Astrocyte of the cerebellum (primary cell): ENCODE measurements at regions not wholly inside any gene's neighbourhood (a gene's known extent, or its start where the extent isn't known, plus 50 kb on each side); places are given as distances from the start of the nearest gene placed in this dataset.

Experiments used
- DNase-seq: peaks from one replicate; pipeline ENCODE4 v3.0.0-alpha.2; 2011; ENCODE audit warnings: low read depth
- H3K4me3 ChIP-seq: 2 replicates; pipeline ENCODE4 v1.5.1; 2011; ENCODE audit warnings: mild to moderate bottlenecking, low read depth, low read length, moderate library complexity
- in situ Hi-C: cut with HindIII; loops from 2 replicates; pipeline ENCODE4 v1.10.0; 2017; ENCODE audit warnings: low sequenced_read_pairs
- TF ChIP-seq, protein P1 (sequence below): IDR thresholded peaks from 2 replicates; pipeline ENCODE4 v1.5.1; 2012; ENCODE audit warnings: low read length, low read depth, moderate library complexity, mild to moderate bottlenecking; ENCODE audit errors: missing control alignments

- in situ Hi-C loops: no loop called here
- no peak for DNase-seq
- TF ChIP-seq, protein P1, sequence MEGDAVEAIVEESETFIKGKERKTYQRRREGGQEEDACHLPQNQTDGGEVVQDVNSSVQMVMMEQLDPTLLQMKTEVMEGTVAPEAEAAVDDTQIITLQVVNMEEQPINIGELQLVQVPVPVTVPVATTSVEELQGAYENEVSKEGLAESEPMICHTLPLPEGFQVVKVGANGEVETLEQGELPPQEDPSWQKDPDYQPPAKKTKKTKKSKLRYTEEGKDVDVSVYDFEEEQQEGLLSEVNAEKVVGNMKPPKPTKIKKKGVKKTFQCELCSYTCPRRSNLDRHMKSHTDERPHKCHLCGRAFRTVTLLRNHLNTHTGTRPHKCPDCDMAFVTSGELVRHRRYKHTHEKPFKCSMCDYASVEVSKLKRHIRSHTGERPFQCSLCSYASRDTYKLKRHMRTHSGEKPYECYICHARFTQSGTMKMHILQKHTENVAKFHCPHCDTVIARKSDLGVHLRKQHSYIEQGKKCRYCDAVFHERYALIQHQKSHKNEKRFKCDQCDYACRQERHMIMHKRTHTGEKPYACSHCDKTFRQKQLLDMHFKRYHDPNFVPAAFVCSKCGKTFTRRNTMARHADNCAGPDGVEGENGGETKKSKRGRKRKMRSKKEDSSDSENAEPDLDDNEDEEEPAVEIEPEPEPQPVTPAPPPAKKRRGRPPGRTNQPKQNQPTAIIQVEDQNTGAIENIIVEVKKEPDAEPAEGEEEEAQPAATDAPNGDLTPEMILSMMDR: no peak
- no peak overlapping the region for H3K4me3 ChIP-seq
These were observed 1852.1 kb upstream of the PIK3C3 start for GRCh38 chr18:40102903-40103302.

DNA sequence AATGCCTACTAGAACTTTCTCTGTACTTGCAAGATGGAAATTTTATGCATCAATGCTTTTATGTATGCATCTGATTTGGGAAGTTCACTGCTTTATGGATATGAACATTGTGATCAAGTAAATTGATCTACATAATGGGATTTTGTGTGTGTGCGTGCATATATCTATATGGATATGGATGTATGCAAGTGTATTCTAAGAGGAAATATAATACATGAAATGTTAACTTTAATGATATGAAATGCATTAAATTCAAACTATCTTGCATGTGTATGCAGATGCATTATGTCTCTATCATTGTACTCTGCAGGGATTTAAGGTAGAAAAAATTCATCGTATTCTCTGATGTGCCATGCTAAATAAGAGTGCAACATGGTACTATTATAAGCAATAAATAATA, 1855.4 kb upstream of the PIK3C3 start:
- TF ChIP-seq, protein P1: no peak
- no peak for DNase-seq
- in situ Hi-C loops: no loop called here
- H3K4me3 ChIP-seq: no peak overlapping the region

GRCh38 chr18:40096675-40097074, 1858.4 kb upstream of the PIK3C3 start:
- DNase-seq: no peak
- TF ChIP-seq, protein P1: no peak
- H3K4me3 ChIP-seq: no peak overlapping the region
- in situ Hi-C loops: no loop called here

DNA sequence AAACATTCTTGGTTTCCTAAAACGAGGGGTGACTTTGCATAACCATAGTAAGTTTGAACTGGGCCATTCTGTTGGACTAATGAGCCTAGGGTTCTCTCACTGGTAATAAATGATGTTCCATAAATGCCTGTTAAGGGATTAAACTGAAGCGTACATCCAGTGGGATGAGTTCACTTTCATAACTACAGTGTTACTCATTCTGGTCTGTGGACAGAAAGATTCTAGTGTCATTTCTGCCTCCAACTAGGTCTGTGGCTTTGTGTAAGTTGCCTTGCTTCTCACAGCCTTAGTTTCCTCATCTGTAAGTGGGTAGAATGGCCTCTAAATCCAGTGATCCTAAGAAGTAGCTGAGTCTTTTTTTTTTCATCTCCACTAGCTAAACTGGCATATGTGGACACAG, 1860.6 kb upstream of the PIK3C3 start:
- no peak overlapping the region for H3K4me3 ChIP-seq
- in situ Hi-C loops: no loop called here
- TF ChIP-seq, protein P1: no peak
- no peak for DNase-seq

GRCh38 chr18:40088130-40088529, 1866.9 kb upstream of the PIK3C3 start:
- DNase-seq: no peak
- in situ Hi-C loops: no loop called here
- TF ChIP-seq, protein P1: no peak
- H3K4me3 ChIP-seq: no peak overlapping the region

GRCh38 chr18:40079786-40080185, 1875.2 kb upstream of the PIK3C3 start:
- in situ Hi-C loops: no loop called here
- H3K4me3 ChIP-seq: no peak overlapping the region
- DNase-seq: no peak
- TF ChIP-seq, protein P1: no peak

DNA sequence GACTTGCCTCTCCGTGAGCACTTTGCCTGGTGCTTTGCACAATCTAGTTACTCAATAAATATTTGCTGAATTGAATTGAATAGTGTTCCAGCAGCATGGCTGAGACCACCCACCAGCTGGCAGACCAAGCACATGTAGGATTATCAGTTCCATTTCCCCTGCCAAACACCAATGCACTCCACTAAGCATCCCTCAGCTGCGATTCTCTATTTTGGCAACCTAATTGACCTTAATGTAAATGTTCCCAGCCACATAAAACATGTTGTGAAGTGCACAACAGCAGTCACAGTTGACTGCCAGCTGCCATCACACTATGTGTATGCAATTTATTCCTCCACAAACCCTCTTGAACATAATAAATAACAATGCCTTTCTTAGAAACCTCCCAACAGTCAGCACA, 1879.4 kb upstream of the PIK3C3 start:
- in situ Hi-C loops: no loop called here
- no peak for DNase-seq
- TF ChIP-seq, protein P1: no peak
- no peak overlapping the region for H3K4me3 ChIP-seq
